G401 (cell line): ENCODE measurements at regions not wholly inside any gene's neighbourhood (a gene's known extent, or its start where the extent isn't known, plus 50 kb on each side); places are given as distances from the start of the nearest gene placed in this dataset.
"Not testable (repeated sequence)": the region's sequence is repeated elsewhere in the genome, so short reads cannot be mapped to it uniquely, and the experiment has no call there.

Source experiments
- DNase-seq: peaks from one replicate; pipeline ENCODE4 v3.0.0-alpha.2; 2015; ENCODE audit warnings: low spot score
- in situ Hi-C: cut with HindIII; loops from 2 replicates; pipeline ENCODE4 v1.10.0; 2016; ENCODE audit warnings: low sequenced_read_pairs, mixed read lengths

- DNase-seq, in situ Hi-C loops: not testable (repeated sequence)
Measured at GRCh38 chr3:195669310-195669709, 51.5 kb upstream of the MUC20 start.

- DNase-seq, in situ Hi-C loops: not testable (repeated sequence)
Measured at GRCh38 chr3:195668131-195668766, 52.5 kb upstream of the MUC20 start.

GRCh38 chr3:195665311-195665710, 55.5 kb upstream of the MUC20 start:
- DNase-seq, in situ Hi-C loops: not testable (repeated sequence)

GRCh38 chr3:195664131-195664530, 56.6 kb upstream of the MUC20 start:
- in situ Hi-C loops = not testable (repeated sequence)

GRCh38 chr3:195659136-195659533, 61.6 kb upstream of the MUC20 start:
- in situ Hi-C loops = not testable (repeated sequence)

More at GRCh38 chr3:195664131-195664530, 56.6 kb upstream of the MUC20 start:
- not testable (repeated sequence) for DNase-seq

GRCh38 chr3:195658381-195659135, 62.2 kb upstream of the MUC20 start:
- in situ Hi-C loops, DNase-seq: not testable (repeated sequence)

More at GRCh38 chr3:195659136-195659533, 61.6 kb upstream of the MUC20 start:
- DNase-seq = not testable (repeated sequence)

- in situ Hi-C loops = not testable (repeated sequence)
- peak; percentile 66 for DNase-seq
Measured at GRCh38 chr3:195657475-195658372, 63.1 kb upstream of the MUC20 start.

- in situ Hi-C loops, DNase-seq: not testable (repeated sequence)
Measured at GRCh38 chr3:195656091-195656490, 64.7 kb upstream of the MUC20 start.

GRCh38 chr3:195654746-195655145, 66.0 kb upstream of the MUC20 start:
- DNase-seq, in situ Hi-C loops: not testable (repeated sequence)

- in situ Hi-C loops = not testable (repeated sequence)
Measured at GRCh38 chr3:195654138-195654537, 66.6 kb upstream of the MUC20 start.

GRCh38 chr3:195653641-195654040, 67.1 kb upstream of the MUC20 start:
- peak; percentile 40 for DNase-seq
- in situ Hi-C loops = not testable (repeated sequence)

More at GRCh38 chr3:195654138-195654537, 66.6 kb upstream of the MUC20 start:
- DNase-seq = not testable (repeated sequence)

GRCh38 chr3:195647912-195648702, 64.4 kb upstream of the APOD start:
- in situ Hi-C loops = not testable (repeated sequence)

GRCh38 chr3:195645872-195646271, 62.1 kb upstream of the APOD start:
- DNase-seq, in situ Hi-C loops: not testable (repeated sequence)

More at GRCh38 chr3:195647912-195648702, 64.4 kb upstream of the APOD start:
- not testable (repeated sequence) for DNase-seq

- in situ Hi-C loops, DNase-seq: not testable (repeated sequence)
Measured at GRCh38 chr3:195643245-195643644, 59.5 kb upstream of the APOD start.

- DNase-seq, in situ Hi-C loops: not testable (repeated sequence)
Measured at GRCh38 chr3:195642311-195642710, 58.6 kb upstream of the APOD start.

GRCh38 chr3:195638456-195638855, 54.7 kb upstream of the APOD start:
- DNase-seq, in situ Hi-C loops: not testable (repeated sequence)

GRCh38 chr3:195637473-195638233, 53.9 kb upstream of the APOD start:
- in situ Hi-C loops, DNase-seq: not testable (repeated sequence)

- DNase-seq, in situ Hi-C loops: not testable (repeated sequence)
Measured at GRCh38 chr3:195637011-195637410, 53.3 kb upstream of the APOD start.
